K562 (cell line): ENCODE measurements at regions not wholly inside any gene's neighbourhood (a gene's known extent, or its start where the extent isn't known, plus 50 kb on each side); places are given as distances from the start of the nearest gene placed in this dataset.

Experiments used
- ATAC-seq: fragments of 200-7000 bp; cut with Tn5 transposase; 3 replicates; pipeline ENCODE4 v1.9.1; 2020; ENCODE audit warnings: moderate library complexity
- BruUV-seq: library from RNA; stranded (reverse); fragments of 400-500 nt; replicated peaks from 2 replicates; lab custom pipeline; 2021; lab: Mats Ljungman, UMichigan
- CTCF ChIA-PET: fragments of 300-600 bp; formaldehyde crosslinking; extraction: SDS; loops from one replicate; lab custom pipeline; 2021; ENCODE audit warnings: low intra/inter-chr PET ratio; lab: Yijun Ruan, JAX
- POLR2A ChIA-PET: fragments of 300-600, 350-650 bp; sonication (Branson Sonifier 250); formaldehyde crosslinking; extraction: SDS; loops from one replicate; lab custom pipeline; 2021; ENCODE audit warnings: antibody characterized with exemption, inconsistent platforms; lab: Yijun Ruan, JAX
- DNase-seq, 4 experiments: peaks; one replicate each; pipeline versions ENCODE4 v3.0.0 to v3.0.0-alpha.2; 2011 to 2018; ENCODE audit warnings: low spot score in 3 of 4, mixed read lengths in 3 of 4; ENCODE audit errors: extremely low read depth in 1 of 4
- FAIRE-seq: peaks from 2 replicates; lab custom pipeline; 2011; peaks lifted over from hg19 to GRCh38; lab: Jason Lieb, UNC
- H2AFZ ChIP-seq: 2 replicates; pipeline ENCODE4 v1.6.0; 2011; ENCODE audit warnings: low read depth, low read length, control low read depth, inconsistent platforms
- H3K27ac ChIP-seq: fragments of 200-600 bp; 3 replicates; pipeline ENCODE4 v1.8.0; 2011; ENCODE audit warnings: low read depth, mild to moderate bottlenecking, control low read depth, inconsistent platforms, low read length, moderate library complexity, mixed read lengths; ENCODE audit errors: extremely low read depth
- H3K27me3 ChIP-seq, 2 experiments: fragments of 300-600 bp in 1 of 2; 2 replicates in 1 of 2; 3 replicates in 1 of 2; pipeline versions ENCODE4 v1.6.0 to v1.8.0; 2011; ENCODE audit warnings: inconsistent platforms in 2 of 2, low read length in 2 of 2, mild to moderate bottlenecking in 1 of 2, mixed read lengths in 1 of 2, moderate library complexity in 1 of 2; ENCODE audit not compliant: control insufficient read depth in 2 of 2, insufficient read depth in 2 of 2
- H3K36me3 ChIP-seq: fragments of 300-600 bp; 3 replicates; pipeline ENCODE4 v1.8.0; 2011; ENCODE audit warnings: mild to moderate bottlenecking, low read length, inconsistent platforms; ENCODE audit not compliant: control insufficient read depth, insufficient read depth
- H3K4me1 ChIP-seq, 2 experiments: fragments of 200-600 bp in 1 of 2; replicated peaks in 1 of 2; 2 replicates in 1 of 2; 3 replicates in 1 of 2; pipeline versions ENCODE4 v1.5.1 to v1.8.0; 2011; ENCODE audit warnings: inconsistent platforms in 2 of 2, low read length in 2 of 2, mild to moderate bottlenecking in 1 of 2, mixed read lengths in 1 of 2, moderate library complexity in 1 of 2; ENCODE audit not compliant: control insufficient read depth in 2 of 2, insufficient read depth in 2 of 2
- H3K4me2 ChIP-seq: 2 replicates; pipeline ENCODE4 v1.6.1; 2011; ENCODE audit warnings: low read length, control low read depth, inconsistent platforms, mixed read lengths; ENCODE audit not compliant: insufficient read depth
- H3K4me3 ChIP-seq: fragments of 200-600 bp; sonication (generic), shearing (Covaris generic); 2 replicates; pipeline ENCODE4 v1.5.1; 2016; ENCODE audit warnings: control low read depth, inconsistent platforms
- H3K79me2 ChIP-seq: fragments of 200-600 bp; 3 replicates; pipeline ENCODE4 v1.8.0; 2011; ENCODE audit warnings: low read length, inconsistent platforms; ENCODE audit not compliant: control insufficient read depth, insufficient read depth
- H3K9ac ChIP-seq, 2 experiments: 2 replicates each; pipeline versions ENCODE4 v1.6.0 to v1.6.1; 2011; ENCODE audit warnings: low read depth in 2 of 2, low read length in 2 of 2, control low read depth in 1 of 2, inconsistent platforms in 1 of 2, mild to moderate bottlenecking in 1 of 2, mixed read lengths in 1 of 2; ENCODE audit not compliant: insufficient read depth in 1 of 2
- H3K9me1 ChIP-seq: one replicate; pipeline ENCODE4 v1.6.0; 2011; ENCODE audit warnings: inconsistent platforms, mild to moderate bottlenecking, low read length, moderate library complexity; ENCODE audit not compliant: control insufficient read depth, insufficient read depth
- H3K9me3 ChIP-seq: replicated peaks from 2 replicates; pipeline ENCODE4 v1.5.1; 2011; ENCODE audit warnings: low read depth, low read length, inconsistent platforms; ENCODE audit not compliant: control insufficient read depth, insufficient read depth
- H4K20me1 ChIP-seq: replicated peaks from 2 replicates; pipeline ENCODE4 v1.6.1; 2011; ENCODE audit warnings: low read length, inconsistent platforms, mixed read lengths; ENCODE audit not compliant: control insufficient read depth, insufficient read depth
- CREB1 ChIP-seq, 2 experiments: sonication (generic) in 1 of 2; formaldehyde crosslinking in 1 of 2; IDR thresholded peaks; 2 replicates each; pipeline versions ENCODE4 v1.6.1 to v1.8.0; 2012 to 2022; ENCODE audit warnings: inconsistent platforms in 1 of 2, mild to moderate bottlenecking in 1 of 2, missing genetic modification reagents in 1 of 2, moderate library complexity in 1 of 2
- CXXC5 ChIP-seq: fragments of 250-450 bp; sonication (Bioruptor Pico); IDR thresholded peaks from 2 replicates; pipeline ENCODE4 v1.8.0; 2022; ENCODE audit warnings: inconsistent platforms, mild to moderate bottlenecking, moderate library complexity
- GATAD2A ChIP-seq: fragments of 450-650 bp; IDR thresholded peaks from 2 replicates; pipeline ENCODE4 v1.6.1; 2017
- ZBTB26 ChIP-seq: fragments of 450-650 bp; formaldehyde crosslinking; IDR thresholded peaks from 2 replicates; pipeline ENCODE4 v1.4.0; 2022; ENCODE audit warnings: missing genetic modification characterization
- ZNF830 ChIP-seq: fragments of 250-450 bp; sonication (Bioruptor Pico); IDR thresholded peaks from 2 replicates; pipeline ENCODE4 v1.5.0; 2021; ENCODE audit warnings: mild to moderate bottlenecking
- in situ Hi-C: fragments of 300-500 bp; cut with MboI; formaldehyde crosslinking; loops from 4 replicates; pipeline ENCODE4 v1.15.0; 2018; ENCODE audit warnings: inconsistent platforms, mixed read lengths
- intact Hi-C: fragments of 100-400 bp; cut with micrococcal nuclease; formaldehyde crosslinking; loops from 2 replicates; pipeline ENCODE4 v1.14.2; 2022
- TF ChIP-seq, protein P1 (sequence below): fragments of 250-450 bp; sonication (Bioruptor Pico); IDR thresholded peaks from 2 replicates; pipeline ENCODE4 v1.8.0; 2021; ENCODE audit warnings: borderline replicate concordance, mild to moderate bottlenecking, moderate library complexity; ENCODE audit not compliant: poor library complexity, severe bottlenecking
- TF ChIP-seq, protein P2 (sequence below): fragments of 250-450 bp; sonication (Bioruptor Pico); IDR thresholded peaks from 2 replicates; pipeline ENCODE4 v1.5.1; 2021; ENCODE audit warnings: mild to moderate bottlenecking

DNA sequence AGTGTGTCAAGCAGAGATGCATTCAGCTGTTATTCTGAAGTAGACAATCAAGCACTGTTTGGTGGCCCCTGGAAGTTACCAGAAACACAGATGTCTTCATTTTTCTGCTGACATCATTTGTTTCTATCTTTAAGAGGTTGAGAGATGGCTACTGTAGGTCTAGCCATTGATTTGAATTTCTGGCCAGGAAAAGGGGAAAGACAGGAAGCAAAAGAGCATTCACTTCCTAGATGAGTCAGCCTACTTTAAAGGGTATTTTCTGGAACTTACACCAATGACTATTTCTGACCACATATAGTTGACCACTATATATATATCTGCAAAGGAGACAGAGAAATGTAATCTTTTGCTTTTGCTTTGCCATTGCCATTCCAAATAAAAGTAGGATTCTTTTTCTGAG is 900.1 kb upstream of the SOX11 start:
- no peak overlapping the region for H3K9ac ChIP-seq
- H2AFZ ChIP-seq: no peak overlapping the region
- POLR2A ChIA-PET: no interaction called here
- no peak overlapping the region for H3K4me3 ChIP-seq
- H3K27ac ChIP-seq: no peak overlapping the region
- no peaks in the 10 kb centered on the region for H3K9me1 ChIP-seq
- no peak overlapping the region for H3K4me2 ChIP-seq
- H4K20me1 ChIP-seq: no peaks in the 10 kb centered on the region
- H3K9me3 ChIP-seq: 0 out of 2 replicates have a peak, but pooled peaks cover 2% of the 10 kb centered on the region
- H3K79me2 ChIP-seq: no peaks in the 10 kb centered on the region
- TF ChIP-seq CREB1 (IDR thresholded peaks at IDR 0.05) (no peak), CREB1 (CRISPR knock-in tag; IDR thresholded peaks at IDR 0.05) (no peak), CXXC5 (CRISPR knock-in tag) (no peak), ZNF830 (CRISPR knock-in tag) (no peak), ZBTB26 (no peak), GATAD2A (no peak)
- TF ChIP-seq, protein P1, sequence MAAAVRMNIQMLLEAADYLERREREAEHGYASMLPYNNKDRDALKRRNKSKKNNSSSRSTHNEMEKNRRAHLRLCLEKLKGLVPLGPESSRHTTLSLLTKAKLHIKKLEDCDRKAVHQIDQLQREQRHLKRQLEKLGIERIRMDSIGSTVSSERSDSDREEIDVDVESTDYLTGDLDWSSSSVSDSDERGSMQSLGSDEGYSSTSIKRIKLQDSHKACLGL: no peak
- TF ChIP-seq, protein P2, sequence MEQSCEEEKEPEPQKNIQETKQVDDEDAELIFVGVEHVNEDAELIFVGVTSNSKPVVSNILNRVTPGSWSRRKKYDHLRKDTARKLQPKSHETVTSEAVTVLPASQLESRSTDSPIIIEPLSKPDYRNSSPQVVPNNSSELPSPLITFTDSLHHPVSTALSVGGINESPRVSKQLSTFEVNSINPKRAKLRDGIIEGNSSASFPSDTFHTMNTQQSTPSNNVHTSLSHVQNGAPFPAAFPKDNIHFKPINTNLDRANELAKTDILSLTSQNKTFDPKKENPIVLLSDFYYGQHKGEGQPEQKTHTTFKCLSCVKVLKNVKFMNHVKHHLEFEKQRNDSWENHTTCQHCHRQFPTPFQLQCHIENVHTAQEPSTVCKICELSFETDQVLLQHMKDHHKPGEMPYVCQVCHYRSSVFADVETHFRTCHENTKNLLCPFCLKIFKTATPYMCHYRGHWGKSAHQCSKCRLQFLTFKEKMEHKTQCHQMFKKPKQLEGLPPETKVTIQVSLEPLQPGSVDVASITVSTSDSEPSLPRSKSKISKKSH (CRISPR knock-in tag): no peak
- H3K4me1 ChIP-seq: no peaks in the 10 kb centered on the region
- in situ Hi-C loops (no loop called here), intact Hi-C loops (no loop called here)
- no peak for DNase-seq
- FAIRE-seq: no peak
- ATAC-seq: no peak
- CTCF ChIA-PET: interaction anchor here (0.6 kb wide), 1 partner anchor 468 kb away, joined by 3 read pairs; no protein-coding TSS in a partner anchor
- no peaks in the 10 kb centered on the region for H3K36me3 ChIP-seq
- H3K27me3 ChIP-seq: no peaks in the 10 kb centered on the region
- BruUV-seq: no TSS peak
